ENCODE measurements at regions not wholly inside any gene's neighbourhood (a gene's known extent, or its start where the extent isn't known, plus 50 kb on each side); places are given as distances from the start of the nearest gene placed in this dataset.

- H3K4me1 Mint-ChIP-seq, result no peaks in the 10 kb centered on the region
- H3K9me3 ChIP-seq (ENCODE audit: control extremely low read depth in 1 of 3, control insufficient read depth in 2 of 3, insufficient read depth in 1 of 3, low read length in 2 of 3), result peaks cover 0 to 9% (median 2%) of the 10 kb centered on the region in 3 donors
- CTCF ChIA-PET, result no interaction called here
Measured at GRCh38 chr5:114153833-114154232, 208.0 kb upstream of the KCNN2 start.

GRCh38 chr5:114166081-114166480 lies 195.8 kb upstream of the KCNN2 start:
- POLR2A ChIA-PET, result no interaction called here
- no peak overlapping the region for H3K4me3 ChIP-seq (ENCODE audit: control extremely low read depth in 1 of 5, extremely low read depth in 1 of 5, insufficient read depth in 1 of 5, low read depth in 2 of 5, low read length in 4 of 5)
- no peaks in the 10 kb centered on the region for H3K4me1 ChIP-seq (ENCODE audit: control insufficient read depth in 2 of 2, insufficient read depth in 2 of 2, low read length in 2 of 2)
- 67% methylated on average over 1 of the region's 5 CpGs for WGBS (ENCODE audit: insufficient coverage)
- Mint-ChIP-seq H3K9me3 (ENCODE audit: insufficient read depth) (peaks cover 8% of the 10 kb centered on the region), H3K27me3 (no peaks in the 10 kb centered on the region), H3K27ac (no peak overlapping the region), H3K4me3 (no peak overlapping the region), H3K4me1 (no peaks in the 10 kb centered on the region)
- H3K79me2 ChIP-seq (ENCODE audit: control insufficient read depth, insufficient read depth, low read length), result no peaks in the 10 kb centered on the region
- no peak for ATAC-seq (ENCODE audit: low read depth)
- CTCF ChIA-PET, result no interaction called here
- TF ChIP-seq CTCF (IDR thresholded peaks at IDR 0.05) (no peak), EZH2 (IDR thresholded peaks at IDR 0.05; ENCODE audit: borderline replicate concordance, insufficient read depth, low read depth, low read length, poor library complexity, severe bottlenecking) (no peak)
- H3K27ac ChIP-seq (ENCODE audit: low read length in 2 of 2), result no peak overlapping the region
- intact Hi-C loops (cut with micrococcal nuclease), result no loop called here
- no peaks in the 10 kb centered on the region for H4K20me1 ChIP-seq (ENCODE audit: control insufficient read depth, insufficient read depth, low read length, poor library complexity, severe bottlenecking)
- H2AFZ ChIP-seq (ENCODE audit: insufficient read depth, low read depth, low read length, poor library complexity, severe bottlenecking), result no peak overlapping the region
- H3K9me3 ChIP-seq (ENCODE audit: control extremely low read depth in 1 of 3, control insufficient read depth in 2 of 3, insufficient read depth in 1 of 3, low read length in 2 of 3), result peaks cover 0 to 9% (median 1%) of the 10 kb centered on the region in 3 donors
- no peak for DNase-seq
- H3K36me3 ChIP-seq (replicated peaks in 1 of 2; ENCODE audit: control extremely low read depth in 1 of 2, control insufficient read depth in 1 of 2, extremely low read depth in 1 of 2, insufficient read depth in 2 of 2, low read length in 1 of 2), result no peaks in the 10 kb centered on the region
- H3K27me3 ChIP-seq (replicated peaks in 1 of 4; ENCODE audit: control extremely low read depth in 1 of 4, control insufficient read depth in 3 of 4, insufficient read depth in 4 of 4, low read length in 3 of 4), result no peaks in the 10 kb centered on the region
- H3K9ac ChIP-seq (ENCODE audit: low read length), result no peak overlapping the region
- H3K4me2 ChIP-seq (replicated peaks; ENCODE audit: low read depth, low read length, poor library complexity, severe bottlenecking), result no peak overlapping the region

More at GRCh38 chr5:114153833-114154232, 208.0 kb upstream of the KCNN2 start:
- H3K4me3 Mint-ChIP-seq, result no peak overlapping the region
- Histone ChIP-seq H3K9ac (ENCODE audit: low read length) (no peak overlapping the region), H4K20me1 (ENCODE audit: control insufficient read depth, insufficient read depth, low read length, poor library complexity, severe bottlenecking) (no peaks in the 10 kb centered on the region), H3K27me3 (replicated peaks in 1 of 4; ENCODE audit: control extremely low read depth in 1 of 4, control insufficient read depth in 3 of 4, insufficient read depth in 4 of 4, low read length in 3 of 4) (no peaks in the 10 kb centered on the region), H3K4me3 (ENCODE audit: control extremely low read depth in 1 of 5, extremely low read depth in 1 of 5, insufficient read depth in 1 of 5, low read depth in 2 of 5, low read length in 4 of 5) (no peak overlapping the region), H3K4me2 (replicated peaks; ENCODE audit: low read depth, low read length, poor library complexity, severe bottlenecking) (no peak overlapping the region), H3K36me3 (replicated peaks in 1 of 2; ENCODE audit: control extremely low read depth in 1 of 2, control insufficient read depth in 1 of 2, extremely low read depth in 1 of 2, insufficient read depth in 2 of 2, low read length in 1 of 2) (no peaks in the 10 kb centered on the region), H3K27ac (ENCODE audit: low read length in 2 of 2) (no peak overlapping the region), H3K79me2 (ENCODE audit: control insufficient read depth, insufficient read depth, low read length) (no peaks in the 10 kb centered on the region), H2AFZ (ENCODE audit: insufficient read depth, low read depth, low read length, poor library complexity, severe bottlenecking) (no peak overlapping the region), H3K4me1 (ENCODE audit: control insufficient read depth in 2 of 2, insufficient read depth in 2 of 2, low read length in 2 of 2) (no peaks in the 10 kb centered on the region)
- POLR2A ChIA-PET, result no interaction called here
- no peak for ATAC-seq (ENCODE audit: low read depth)
- WGBS (ENCODE audit: insufficient coverage), result no CpG with 5 or more reads among the region's 1 CpG
- H3K27ac Mint-ChIP-seq, result no peak overlapping the region
- peaks cover 23% of the 10 kb centered on the region for H3K9me3 Mint-ChIP-seq (ENCODE audit: insufficient read depth)
- intact Hi-C loops (cut with micrococcal nuclease), result no loop called here
- TF ChIP-seq EZH2 (IDR thresholded peaks at IDR 0.05; ENCODE audit: borderline replicate concordance, insufficient read depth, low read depth, low read length, poor library complexity, severe bottlenecking) (no peak), CTCF (IDR thresholded peaks at IDR 0.05) (no peak)
- H3K27me3 Mint-ChIP-seq, result no peaks in the 10 kb centered on the region
- DNase-seq, result no peak

Data from B cell (primary cell).